ENCODE measurements at regions not wholly inside any gene's neighbourhood (a gene's known extent, or its start where the extent isn't known, plus 50 kb on each side); places are given as distances from the start of the nearest gene placed in this dataset.

DNA sequence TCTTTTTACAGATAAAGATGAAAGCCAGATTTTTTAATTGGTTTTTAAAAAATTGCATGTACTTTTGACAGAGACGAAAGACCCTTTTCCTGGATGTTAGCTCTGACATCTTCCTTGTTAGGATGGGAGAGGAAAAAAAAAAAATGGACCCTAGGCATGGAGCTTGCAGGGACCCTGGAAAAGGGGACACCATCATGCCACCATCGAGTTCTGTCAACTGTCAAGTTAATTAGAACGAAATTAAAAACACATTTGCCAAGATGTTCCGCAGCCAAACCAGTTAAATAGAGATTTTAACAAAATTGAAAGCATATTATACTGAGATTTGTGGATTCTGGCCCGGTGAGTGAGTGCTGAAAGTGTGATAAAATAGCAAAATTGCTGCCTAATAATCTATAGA lies 202.6 kb downstream of the BUB3 start:
- H3K27ac Mint-ChIP-seq, result no peak overlapping the region
- Histone ChIP-seq H3K4me1 (ENCODE audit: control insufficient read depth in 1 of 2, insufficient read depth in 2 of 2, low read length in 2 of 2) (no peaks in the 10 kb centered on the region), H3K9ac (ENCODE audit: insufficient read depth, low read length, poor library complexity, severe bottlenecking) (no peak overlapping the region), H3K27me3 (ENCODE audit: control insufficient read depth in 2 of 2, insufficient read depth in 2 of 2, low read length in 2 of 2) (no peaks in the 10 kb centered on the region), H3K36me3 (replicated peaks in 1 of 2; ENCODE audit: control insufficient read depth in 1 of 2, insufficient read depth in 2 of 2, low read length in 2 of 2) (no peaks in the 10 kb centered on the region), H2AFZ (ENCODE audit: insufficient read depth, low read depth, low read length, poor library complexity, severe bottlenecking) (no peak overlapping the region), H4K20me1 (ENCODE audit: insufficient read depth, low read length) (no peaks in the 10 kb centered on the region), H3K79me2 (ENCODE audit: insufficient read depth, low read length) (no peaks in the 10 kb centered on the region), H3K9me3 (replicated peaks in 1 of 2; ENCODE audit: control insufficient read depth in 1 of 2, insufficient read depth in 1 of 2, low read length in 2 of 2) (no peaks in the 10 kb centered on the region), H3K4me3 (replicated peaks in 1 of 3; ENCODE audit: low read depth in 2 of 3, low read length in 3 of 3) (no peak overlapping the region), H3K4me2 (replicated peaks; ENCODE audit: extremely low read depth, low read length, poor library complexity, severe bottlenecking) (no peak overlapping the region), H3K27ac (ENCODE audit: low read depth in 1 of 2, low read length in 2 of 2) (no peak overlapping the region)
- intact Hi-C loops (cut with micrococcal nuclease), result no loop called here
- TF ChIP-seq, protein P1, sequence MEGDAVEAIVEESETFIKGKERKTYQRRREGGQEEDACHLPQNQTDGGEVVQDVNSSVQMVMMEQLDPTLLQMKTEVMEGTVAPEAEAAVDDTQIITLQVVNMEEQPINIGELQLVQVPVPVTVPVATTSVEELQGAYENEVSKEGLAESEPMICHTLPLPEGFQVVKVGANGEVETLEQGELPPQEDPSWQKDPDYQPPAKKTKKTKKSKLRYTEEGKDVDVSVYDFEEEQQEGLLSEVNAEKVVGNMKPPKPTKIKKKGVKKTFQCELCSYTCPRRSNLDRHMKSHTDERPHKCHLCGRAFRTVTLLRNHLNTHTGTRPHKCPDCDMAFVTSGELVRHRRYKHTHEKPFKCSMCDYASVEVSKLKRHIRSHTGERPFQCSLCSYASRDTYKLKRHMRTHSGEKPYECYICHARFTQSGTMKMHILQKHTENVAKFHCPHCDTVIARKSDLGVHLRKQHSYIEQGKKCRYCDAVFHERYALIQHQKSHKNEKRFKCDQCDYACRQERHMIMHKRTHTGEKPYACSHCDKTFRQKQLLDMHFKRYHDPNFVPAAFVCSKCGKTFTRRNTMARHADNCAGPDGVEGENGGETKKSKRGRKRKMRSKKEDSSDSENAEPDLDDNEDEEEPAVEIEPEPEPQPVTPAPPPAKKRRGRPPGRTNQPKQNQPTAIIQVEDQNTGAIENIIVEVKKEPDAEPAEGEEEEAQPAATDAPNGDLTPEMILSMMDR (IDR thresholded peaks at IDR 0.05), result no peak
- H3K4me1 Mint-ChIP-seq, result no peaks in the 10 kb centered on the region
- H3K27me3 Mint-ChIP-seq (ENCODE audit: low read depth in 3 of 3), result peaks cover 1 to 5% (median 5%) of the 10 kb centered on the region in 3 donors
- WGBS (ENCODE audit: insufficient coverage), result no CpG with 5 or more reads among the region's 5 CpGs
- no peak overlapping the region for H3K4me3 Mint-ChIP-seq
- peaks cover 0 to 6% (median 0%) of the 10 kb centered on the region in 7 donors for H3K9me3 Mint-ChIP-seq
- no peaks in the 10 kb centered on the region for H3K36me3 Mint-ChIP-seq
- no peak for DNase-seq

DNA sequence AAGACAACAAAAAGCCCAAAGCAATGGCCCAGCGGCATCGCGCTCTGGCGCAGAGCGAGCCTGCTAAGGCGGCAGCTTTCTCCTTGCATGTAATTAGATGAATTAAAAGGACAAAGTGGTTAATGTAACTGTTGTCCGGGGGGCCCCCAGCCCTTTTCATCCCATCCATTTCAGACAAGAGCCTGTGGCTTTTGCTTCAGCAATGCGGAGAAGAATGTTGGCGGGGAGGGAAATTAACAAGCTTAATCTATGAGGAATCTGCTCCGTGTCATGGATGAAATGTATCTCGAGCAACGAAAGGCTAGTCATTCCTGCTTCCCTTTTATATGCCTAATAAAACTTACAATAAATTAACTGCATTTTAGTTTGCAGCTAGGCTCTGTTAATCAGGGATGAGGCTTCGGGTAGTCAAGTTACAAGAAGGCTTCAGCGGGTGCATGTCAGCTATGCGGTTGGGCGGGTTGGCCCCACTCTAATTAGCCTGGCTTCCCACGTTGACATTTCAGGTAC lies 203.3 kb downstream of the BUB3 start:
- Histone ChIP-seq H3K4me1 (ENCODE audit: control insufficient read depth in 1 of 2, insufficient read depth in 2 of 2, low read length in 2 of 2) (no peaks in the 10 kb centered on the region), H3K9me3 (replicated peaks in 1 of 2; ENCODE audit: control insufficient read depth in 1 of 2, insufficient read depth in 1 of 2, low read length in 2 of 2) (no peaks in the 10 kb centered on the region), H3K4me3 (replicated peaks in 1 of 3; ENCODE audit: low read depth in 2 of 3, low read length in 3 of 3) (no peak overlapping the region), H3K9ac (ENCODE audit: insufficient read depth, low read length, poor library complexity, severe bottlenecking) (no peak overlapping the region), H3K27me3 (ENCODE audit: control insufficient read depth in 2 of 2, insufficient read depth in 2 of 2, low read length in 2 of 2) (no peaks in the 10 kb centered on the region), H3K79me2 (ENCODE audit: insufficient read depth, low read length) (no peaks in the 10 kb centered on the region), H2AFZ (ENCODE audit: insufficient read depth, low read depth, low read length, poor library complexity, severe bottlenecking) (no peak overlapping the region), H3K27ac (ENCODE audit: low read depth in 1 of 2, low read length in 2 of 2) (no peak overlapping the region), H3K36me3 (replicated peaks in 1 of 2; ENCODE audit: control insufficient read depth in 1 of 2, insufficient read depth in 2 of 2, low read length in 2 of 2) (no peaks in the 10 kb centered on the region), H4K20me1 (ENCODE audit: insufficient read depth, low read length) (no peaks in the 10 kb centered on the region), H3K4me2 (replicated peaks; ENCODE audit: extremely low read depth, low read length, poor library complexity, severe bottlenecking) (no peak overlapping the region)
- Mint-ChIP-seq H3K27me3 (ENCODE audit: low read depth in 3 of 3) (peaks cover 1 to 7% (median 5%) of the 10 kb centered on the region in 3 donors), H3K9me3 (peaks cover 0 to 6% (median 0%) of the 10 kb centered on the region in 7 donors), H3K36me3 (no peaks in the 10 kb centered on the region), H3K4me3 (no peak overlapping the region), H3K4me1 (no peaks in the 10 kb centered on the region), H3K27ac (no peak overlapping the region)
- 80% methylated on average over 1 of the region's 17 CpGs for WGBS (ENCODE audit: insufficient coverage)
- intact Hi-C loops (cut with micrococcal nuclease), result no loop called here
- DNase-seq, result no peak
- TF ChIP-seq, protein P1 (IDR thresholded peaks at IDR 0.05), result no peak
